G401 (cell line): ENCODE measurements at regions not wholly inside any gene's neighbourhood (a gene's known extent, or its start where the extent isn't known, plus 50 kb on each side); places are given as distances from the start of the nearest gene placed in this dataset.
"Not testable (repeated sequence)": the region's sequence is repeated elsewhere in the genome, so short reads cannot be mapped to it uniquely, and the experiment has no call there.

Experiments
- DNase-seq: peaks from one replicate; pipeline ENCODE4 v3.0.0-alpha.2; 2015; ENCODE audit warnings: low spot score
- in situ Hi-C: cut with HindIII; loops from 2 replicates; pipeline ENCODE4 v1.10.0; 2016; ENCODE audit warnings: low sequenced_read_pairs, mixed read lengths

DNA sequence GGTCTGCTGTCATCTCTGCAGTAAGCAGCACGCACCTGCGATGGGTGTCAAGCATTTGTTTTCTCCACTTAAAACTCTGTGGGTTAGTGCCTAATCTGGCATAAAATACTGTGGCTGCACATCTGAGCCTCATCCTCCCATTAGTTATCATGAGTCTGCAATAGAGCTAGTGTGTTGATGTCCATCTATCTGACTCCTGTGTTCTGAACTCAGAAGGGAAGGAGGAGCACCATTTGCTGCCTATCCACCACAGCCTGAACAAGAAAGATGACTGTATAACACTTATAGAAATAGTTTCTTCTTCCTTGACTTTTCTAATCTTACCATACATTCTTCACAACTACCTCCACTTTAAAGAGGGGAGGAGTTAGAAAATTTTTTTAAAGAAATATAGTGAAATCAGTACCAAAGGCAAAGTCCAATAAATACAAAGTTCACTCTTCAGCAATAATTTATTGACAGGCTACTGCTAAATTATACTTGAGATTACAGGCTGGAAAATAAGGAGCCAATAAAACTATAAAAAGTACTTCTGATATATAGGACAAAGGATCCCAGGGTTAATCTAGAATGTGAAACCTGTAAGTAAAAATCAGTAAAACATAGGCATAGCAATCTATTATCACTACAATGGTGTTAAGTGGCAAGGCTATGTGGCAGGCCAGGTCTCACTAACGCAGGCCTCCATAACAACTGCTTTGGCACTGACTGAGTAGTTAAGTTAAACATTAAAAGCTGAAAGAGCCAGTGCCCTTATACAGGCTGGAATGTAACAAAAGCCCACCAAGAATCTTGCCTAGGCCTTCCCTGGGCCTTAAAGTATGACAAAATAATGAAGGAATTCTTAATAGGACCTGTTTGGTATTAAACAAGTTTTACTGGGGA is 70.2 kb downstream of the LGALS9C start:
- in situ Hi-C loops, DNase-seq: not testable (repeated sequence)

DNA sequence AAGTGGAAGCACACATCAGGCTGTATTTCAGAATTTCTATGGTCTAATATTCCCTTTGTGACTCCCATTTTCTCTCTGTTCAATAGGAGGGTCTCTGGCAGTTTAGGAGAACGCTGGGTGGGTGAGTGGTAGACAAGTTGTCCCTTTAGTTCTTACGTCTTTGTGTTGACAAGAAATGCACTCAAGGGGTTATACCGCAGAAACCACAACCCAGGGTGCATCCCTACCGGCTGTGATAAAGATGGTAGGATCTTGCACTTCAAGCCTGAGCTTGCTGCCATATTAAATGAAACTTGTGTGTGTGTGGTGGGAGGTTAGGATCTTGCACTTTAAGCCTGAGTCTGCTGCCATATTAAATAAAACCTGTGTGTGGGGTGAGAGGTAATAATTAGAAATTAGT is 80.5 kb downstream of the LGALS9C start:
- in situ Hi-C loops, DNase-seq: not testable (repeated sequence)

DNA sequence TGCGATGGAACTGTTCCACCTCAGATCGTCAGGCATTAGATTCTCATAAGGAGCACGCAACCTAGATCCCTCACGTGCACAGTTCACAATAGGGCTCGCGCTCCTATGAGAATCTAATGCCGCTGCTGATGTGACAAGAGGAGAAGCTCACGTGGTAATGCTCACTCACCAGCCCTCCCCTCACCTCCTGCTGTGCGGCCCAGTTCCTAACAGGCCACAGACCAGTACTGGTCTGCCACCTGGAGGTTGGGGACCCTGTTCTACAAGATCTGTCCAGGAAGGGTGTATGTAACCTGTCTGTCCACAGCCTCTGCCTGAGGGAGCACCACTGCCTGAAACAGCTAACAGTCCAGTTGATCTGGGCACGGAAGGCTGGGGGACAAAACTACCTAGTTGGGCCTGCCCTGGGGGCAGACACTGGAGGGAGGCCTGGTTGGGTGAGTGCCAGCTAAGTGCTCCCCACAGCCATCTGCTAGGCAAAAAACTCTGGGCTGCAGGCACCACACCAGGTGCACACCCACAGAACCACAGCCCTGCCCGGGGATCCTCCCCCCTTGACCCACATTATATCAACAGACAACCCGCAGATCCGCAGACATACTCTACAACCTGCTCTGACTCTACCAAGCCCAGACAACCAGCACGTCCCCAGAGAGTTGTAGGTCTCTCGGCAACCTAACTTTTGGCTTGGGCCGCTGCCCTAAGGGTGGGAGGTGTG is 80.7 kb downstream of the TBC1D28 start:
- DNase-seq, result peak; percentile 33
- in situ Hi-C loops, result not testable (repeated sequence)

DNA sequence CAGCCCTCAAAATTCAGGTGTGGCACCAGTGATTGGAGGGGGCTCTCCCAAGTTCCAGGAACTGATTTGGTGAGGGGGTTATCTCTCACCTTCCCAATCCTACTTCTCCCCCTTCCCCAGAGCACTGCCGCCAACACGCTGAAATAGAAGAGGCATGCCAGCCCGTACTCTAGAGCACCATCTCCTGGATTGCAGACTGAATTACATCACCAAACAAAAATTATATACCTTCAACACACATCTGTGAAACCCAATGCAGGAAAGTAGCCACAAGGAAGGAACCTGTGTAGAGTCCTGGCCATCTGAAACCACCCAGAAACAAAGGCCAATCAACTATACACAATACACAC is 80.1 kb downstream of the TBC1D28 start:
- DNase-seq, result peak; percentile 65
- in situ Hi-C loops, result not testable (repeated sequence)

DNA sequence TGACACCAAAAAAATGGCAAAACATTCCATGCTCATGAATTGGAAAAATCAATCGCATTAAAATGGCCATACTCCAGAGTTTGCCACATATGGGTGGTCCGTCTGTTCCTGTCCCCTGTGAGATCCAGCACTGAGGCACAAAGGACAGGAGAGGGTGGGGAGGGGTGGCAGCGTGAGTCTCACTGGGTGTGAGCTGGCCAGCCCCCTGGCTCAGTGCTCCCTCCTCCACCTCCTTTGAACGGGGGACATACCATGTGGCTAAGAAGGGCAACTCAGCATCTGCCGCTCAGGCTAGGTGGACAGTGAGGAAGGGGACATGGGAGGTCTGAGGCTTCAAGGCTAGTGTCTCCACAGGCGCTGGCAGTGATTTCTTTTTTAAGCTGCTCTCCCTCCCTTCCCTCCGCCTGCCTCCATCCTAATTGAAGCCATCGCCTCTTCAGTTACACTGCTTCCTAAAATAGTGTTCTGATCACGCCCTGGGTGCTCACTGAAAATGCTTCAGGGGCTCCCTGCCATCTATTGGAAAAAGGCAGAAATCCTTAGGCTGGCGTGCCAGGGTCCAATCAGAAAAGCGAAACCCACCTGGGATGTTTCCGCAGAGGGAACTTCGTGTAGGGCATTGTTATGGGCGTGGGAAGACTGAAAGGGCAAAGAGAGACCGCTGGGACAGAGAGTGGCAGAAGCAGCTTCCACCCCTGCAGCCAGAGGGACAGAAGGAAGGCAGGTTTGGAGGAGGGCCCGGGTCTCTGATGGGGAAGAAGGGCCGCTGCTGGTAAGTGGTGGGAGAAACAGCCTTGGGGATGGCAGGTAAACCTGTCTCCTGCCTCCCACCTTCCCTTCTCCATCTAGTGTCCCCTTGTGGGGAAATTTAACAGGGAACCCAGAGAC is 75.8 kb downstream of the TBC1D28 start:
- in situ Hi-C loops, result not testable (repeated sequence)
- DNase-seq, result peak; percentile 52

DNA sequence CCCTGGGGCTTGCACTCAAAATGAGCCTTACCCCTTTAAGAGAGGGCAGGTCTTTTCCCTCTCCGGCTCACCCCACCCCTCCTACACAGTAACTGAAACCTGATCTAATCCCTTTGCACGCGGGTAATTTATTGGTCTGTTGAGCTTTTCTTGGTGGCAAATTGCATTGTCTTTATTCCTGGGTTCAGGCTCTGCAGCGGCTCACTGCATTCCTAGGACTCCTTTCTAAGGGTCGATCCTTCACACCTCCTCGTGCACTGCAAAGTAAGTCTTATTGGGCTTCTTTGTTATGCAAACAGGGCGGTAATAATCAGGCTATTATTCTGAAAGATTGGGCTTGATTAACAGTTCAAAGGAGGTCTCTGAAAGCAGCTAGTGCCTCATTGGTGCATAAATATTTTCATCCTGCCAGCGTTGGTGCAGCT is 74.7 kb downstream of the TBC1D28 start:
- in situ Hi-C loops, result not testable (repeated sequence)
- peak; percentile 55 for DNase-seq

DNA sequence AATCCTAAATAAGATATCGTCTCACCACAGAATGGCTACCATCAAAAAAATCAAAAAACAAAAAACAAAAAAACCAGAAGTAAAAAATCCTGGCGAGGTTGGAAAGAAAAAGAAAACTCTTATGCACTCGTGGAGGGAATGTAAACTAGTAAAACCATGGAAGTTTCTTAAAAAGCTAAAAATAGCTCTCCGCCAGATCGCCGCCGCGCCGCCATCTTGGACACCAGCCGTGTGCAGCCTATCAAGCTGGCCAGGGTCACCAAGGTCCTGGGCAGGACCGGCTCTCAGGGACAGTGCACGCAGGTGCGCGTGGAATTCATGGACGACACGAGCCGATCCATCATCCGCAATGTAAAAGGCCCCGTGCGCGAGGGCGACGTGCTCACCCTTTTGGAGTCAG is 71.7 kb downstream of the TBC1D28 start:
- in situ Hi-C loops, DNase-seq: not testable (repeated sequence)

DNA sequence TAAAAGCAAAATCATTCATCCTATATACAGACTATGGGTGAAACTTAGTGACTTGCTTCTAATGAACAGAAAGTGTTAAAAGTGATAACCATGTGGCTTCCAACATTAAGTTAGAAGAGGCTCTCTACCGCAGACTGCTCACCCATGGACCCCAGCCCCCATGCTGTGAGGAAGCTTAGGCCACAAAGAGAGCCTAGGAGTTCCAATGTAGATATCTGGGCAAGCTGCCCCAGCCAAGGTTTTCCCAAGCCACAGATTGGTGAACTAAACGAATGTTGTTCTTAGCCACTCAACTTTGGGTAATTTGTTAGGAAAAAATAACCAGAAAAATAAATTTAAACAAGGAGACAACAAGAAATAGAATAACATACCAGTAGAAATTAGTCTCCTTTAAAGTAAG is 70.1 kb downstream of the TBC1D28 start:
- in situ Hi-C loops, DNase-seq: not testable (repeated sequence)
